ENCODE measurements at regions not wholly inside any gene's neighbourhood (a gene's known extent, or its start where the extent isn't known, plus 50 kb on each side); places are given as distances from the start of the nearest gene placed in this dataset.
"Not testable (repeated sequence)": the region's sequence is repeated elsewhere in the genome, so short reads cannot be mapped to it uniquely, and the experiment has no call there.

- DNase-seq (ENCODE audit: low spot score): no peak
Observed at GRCh38 chr5:174636094-174636493, 88.3 kb upstream of the MSX2 start.

- DNase-seq (ENCODE audit: low spot score): no peak
Observed at GRCh38 chr5:174642816-174643405, 81.5 kb upstream of the MSX2 start.

- DNase-seq (ENCODE audit: low spot score): no peak
Observed at GRCh38 chr5:174644436-174644835, 79.9 kb upstream of the MSX2 start.

GRCh38 chr5:174644923-174645322 is 79.5 kb upstream of the MSX2 start:
- DNase-seq (ENCODE audit: low spot score): no peak

GRCh38 chr5:174645677-174646076 is 78.7 kb upstream of the MSX2 start:
- no peak for DNase-seq (ENCODE audit: low spot score)

- DNase-seq (ENCODE audit: low spot score): not testable (repeated sequence)
Observed at GRCh38 chr5:174648618-174649017, 75.8 kb upstream of the MSX2 start.

- DNase-seq (ENCODE audit: low spot score): no peak
Observed at GRCh38 chr5:174649391-174649790, 75.0 kb upstream of the MSX2 start.

GRCh38 chr5:174654442-174654841 is 69.9 kb upstream of the MSX2 start:
- DNase-seq (ENCODE audit: low spot score): no peak

GRCh38 chr5:174655351-174655750 is 69.0 kb upstream of the MSX2 start:
- DNase-seq (ENCODE audit: low spot score): no peak

GRCh38 chr5:174664180-174664850 is 60.1 kb upstream of the MSX2 start:
- no peak for DNase-seq (ENCODE audit: low spot score)

- no peak for DNase-seq (ENCODE audit: low spot score)
Observed at GRCh38 chr5:174665347-174665746, 59.0 kb upstream of the MSX2 start.

GRCh38 chr5:174667526-174667925 is 56.9 kb upstream of the MSX2 start:
- no peak for DNase-seq (ENCODE audit: low spot score)

GRCh38 chr5:174668349-174668748 is 56.0 kb upstream of the MSX2 start:
- DNase-seq (ENCODE audit: low spot score): no peak

Measured in HuH-7.5 (cell line).